Activated naive CD4-positive, alpha-beta T cell treated with anti-CD3 and anti-CD28 coated beads, Interleukin-2, amount 50 U/mL, for 16 hours (primary cell): ENCODE measurements at regions not wholly inside any gene's neighbourhood (a gene's known extent, or its start where the extent isn't known, plus 50 kb on each side); places are given as distances from the start of the nearest gene placed in this dataset.
"Not testable (repeated sequence)": the region's sequence is repeated elsewhere in the genome, so short reads cannot be mapped to it uniquely, and the experiment has no call there.

Experiments
- DNase-seq: peaks from one replicate; pipeline ENCODE4 v3.0.0-alpha.2; 2020

DNA sequence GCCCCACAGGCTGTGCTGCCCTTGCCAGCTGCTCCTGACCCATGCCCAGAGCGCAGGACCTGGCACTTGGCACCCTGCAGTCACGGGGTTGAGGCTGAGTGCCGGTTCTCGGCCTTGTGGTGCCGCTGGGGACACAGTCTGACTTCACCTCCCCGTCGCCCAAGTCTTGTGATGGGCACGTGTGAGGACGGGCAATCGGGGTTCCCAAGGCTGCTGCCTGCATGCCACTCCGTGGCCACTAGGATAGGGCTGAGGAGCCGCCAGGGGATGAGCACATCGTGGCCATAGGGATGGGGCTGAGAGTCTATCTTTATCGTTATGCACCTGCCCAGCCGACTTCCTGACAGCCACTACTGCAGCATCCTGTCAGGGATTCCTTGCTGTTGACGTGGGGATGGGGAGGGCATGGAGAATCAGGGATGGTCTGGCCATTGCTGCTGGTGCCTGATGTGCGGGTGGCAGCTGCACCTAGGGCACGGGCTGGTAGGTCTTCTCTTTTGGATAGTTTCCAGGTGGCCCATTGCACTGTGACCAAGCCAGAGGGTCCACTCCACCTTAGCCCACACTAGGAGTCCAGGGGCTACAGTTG, 243.5 kb downstream of the FOXD4L6 start:
- not testable (repeated sequence) for DNase-seq

- peak; percentile 11 for DNase-seq
Measured at GRCh38 chr9:40884072-40884901, 244.2 kb downstream of the FOXD4L6 start.

DNA sequence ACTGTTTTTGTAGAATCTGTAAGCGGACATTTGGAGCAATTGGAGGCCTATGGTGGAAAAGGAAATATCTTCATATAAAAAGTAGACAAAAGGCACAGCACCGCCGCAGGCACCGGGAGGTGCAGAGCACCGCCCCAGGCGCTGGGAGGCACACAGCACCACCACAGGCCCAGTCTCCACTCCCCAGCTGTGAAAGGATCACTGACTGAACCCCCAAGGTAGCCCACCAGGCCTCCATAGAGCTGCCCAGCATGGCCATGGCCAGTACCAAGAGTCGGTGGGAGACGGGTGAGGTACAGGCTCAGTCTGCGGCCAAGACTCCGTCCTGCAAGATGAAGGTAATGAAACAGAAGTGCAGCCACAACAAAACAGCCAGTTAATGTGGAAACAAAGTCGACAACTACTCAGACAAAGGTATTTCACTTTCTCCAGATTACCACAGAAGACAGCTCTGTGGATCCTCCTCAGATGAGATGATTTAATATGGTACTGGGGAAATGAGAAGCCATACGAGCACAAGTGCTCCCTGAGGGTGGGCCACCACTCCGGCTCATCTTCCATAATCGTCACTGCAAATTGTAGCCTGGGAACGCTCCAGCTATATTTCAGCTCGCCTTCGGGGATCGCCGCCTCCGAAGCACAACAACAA, 244.9 kb downstream of the FOXD4L6 start:
- DNase-seq, result not testable (repeated sequence)

- not testable (repeated sequence) for DNase-seq
Measured at GRCh38 chr9:40873753-40874295, 254.7 kb downstream of the FOXD4L6 start.

- DNase-seq, result not testable (repeated sequence)
Measured at GRCh38 chr9:40868437-40868836, 260.0 kb downstream of the FOXD4L6 start.
